ENCODE measurements at regions not wholly inside any gene's neighbourhood (a gene's known extent, or its start where the extent isn't known, plus 50 kb on each side); places are given as distances from the start of the nearest gene placed in this dataset.

DNA sequence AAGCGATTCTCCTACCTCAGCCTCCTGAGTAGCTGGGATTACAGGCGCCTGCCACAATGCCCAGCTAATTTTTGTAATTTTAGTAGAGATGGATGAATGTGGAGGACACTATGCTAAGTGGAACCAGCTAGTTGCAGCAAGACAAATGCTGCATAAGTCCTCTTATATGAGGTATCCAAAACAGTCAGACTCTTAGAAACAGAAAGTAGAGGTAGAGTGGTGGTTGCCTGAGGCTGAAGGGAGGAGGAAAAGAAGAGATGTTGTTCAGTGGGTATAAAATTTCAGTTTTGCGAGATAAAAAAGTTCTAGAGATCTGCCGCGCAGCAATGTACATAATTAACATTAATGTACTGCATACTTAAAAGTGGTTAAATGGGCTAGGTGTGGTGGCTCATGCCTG lies 145.3 kb upstream of the SPRED2 start:
- Histone ChIP-seq H3K27ac (replicated peaks) (no peak overlapping the region), H3K4me3 (replicated peaks; ENCODE audit: insufficient read depth, low read length) (no peak overlapping the region), H3K27me3 (ENCODE audit: insufficient read depth, poor library complexity, severe bottlenecking) (no peaks in the 10 kb centered on the region)
- DNase-seq (ENCODE audit: low read depth in 1 of 2, low spot score in 1 of 2), result no peak
- TF ChIP-seq REST (IDR thresholded peaks at IDR 0.05; ENCODE audit: insufficient replicate concordance, low read depth) (no peak), SPI1 (IDR thresholded peaks at IDR 0.05; ENCODE audit: borderline replicate concordance, low read depth) (no peak), POLR2AphosphoS5 (IDR thresholded peaks at IDR 0.05; ENCODE audit: low read depth) (no peak), CTCF (IDR thresholded peaks at IDR 0.05; ENCODE audit: insufficient read depth, low read length) (no peak), GABPA (IDR thresholded peaks at IDR 0.05; ENCODE audit: low read depth) (no peak)

DNA sequence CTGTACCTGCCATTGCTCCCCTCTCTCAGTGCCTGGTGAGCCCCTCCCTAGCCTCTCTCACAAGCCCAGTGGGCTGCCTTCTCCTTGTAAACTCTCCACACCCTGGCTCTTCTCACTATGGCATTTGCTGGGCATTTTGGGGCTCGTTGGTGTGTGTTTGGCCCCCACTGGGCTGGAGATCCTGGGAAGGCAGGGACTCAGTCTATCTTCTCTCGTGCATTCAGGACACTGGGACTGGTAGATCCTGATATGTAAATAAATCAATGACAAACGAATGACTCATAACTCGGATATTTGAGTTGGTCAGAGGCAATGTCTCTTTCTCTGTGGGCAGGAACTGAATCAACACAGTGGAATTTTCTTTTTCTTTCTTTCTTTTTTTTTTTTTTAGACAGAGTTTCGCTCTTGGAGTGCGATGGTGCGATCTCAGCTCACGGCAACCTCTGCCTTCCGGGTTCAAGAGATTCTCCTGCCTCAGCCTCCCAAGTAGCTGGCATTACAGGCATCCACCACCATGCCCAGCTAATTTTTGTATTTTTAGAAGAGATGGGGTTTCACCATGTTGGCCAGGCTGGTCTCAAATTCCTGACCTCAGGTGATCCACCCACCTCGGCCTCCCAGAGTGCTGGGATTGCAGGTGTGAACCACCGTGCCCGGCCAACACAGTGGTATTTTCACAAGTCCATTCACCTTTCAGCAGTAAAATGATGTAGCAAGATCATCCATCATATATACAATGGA lies 144.6 kb upstream of the SPRED2 start:
- Histone ChIP-seq H3K4me3 (replicated peaks; ENCODE audit: insufficient read depth, low read length) (no peak overlapping the region), H3K27me3 (ENCODE audit: insufficient read depth, poor library complexity, severe bottlenecking) (no peaks in the 10 kb centered on the region), H3K27ac (replicated peaks) (no peak overlapping the region)
- DNase-seq (ENCODE audit: low read depth in 1 of 2, low spot score in 1 of 2), result no peak
- TF ChIP-seq POLR2AphosphoS5 (IDR thresholded peaks at IDR 0.05; ENCODE audit: low read depth), result no peak
- no peak for TF ChIP-seq GABPA (IDR thresholded peaks at IDR 0.05; ENCODE audit: low read depth)
- TF ChIP-seq SPI1 (IDR thresholded peaks at IDR 0.05; ENCODE audit: borderline replicate concordance, low read depth), result no peak
- TF ChIP-seq REST (IDR thresholded peaks at IDR 0.05; ENCODE audit: insufficient replicate concordance, low read depth), result no peak
- TF ChIP-seq CTCF (IDR thresholded peaks at IDR 0.05; ENCODE audit: insufficient read depth, low read length), result no peak

- no peak for DNase-seq (ENCODE audit: low read depth in 1 of 2, low spot score in 1 of 2)
- Histone ChIP-seq H3K27me3 (ENCODE audit: insufficient read depth, poor library complexity, severe bottlenecking) (no peaks in the 10 kb centered on the region), H3K27ac (replicated peaks) (no peak overlapping the region), H3K4me3 (replicated peaks; ENCODE audit: insufficient read depth, low read length) (no peak overlapping the region)
- TF ChIP-seq GABPA (IDR thresholded peaks at IDR 0.05; ENCODE audit: low read depth), result no peak
- no peak for TF ChIP-seq SPI1 (IDR thresholded peaks at IDR 0.05; ENCODE audit: borderline replicate concordance, low read depth)
- TF ChIP-seq CTCF (IDR thresholded peaks at IDR 0.05; ENCODE audit: insufficient read depth, low read length), result no peak
- TF ChIP-seq REST (IDR thresholded peaks at IDR 0.05; ENCODE audit: insufficient replicate concordance, low read depth), result no peak
- no peak for TF ChIP-seq POLR2AphosphoS5 (IDR thresholded peaks at IDR 0.05; ENCODE audit: low read depth)
Observed at GRCh38 chr2:65576278-65576677, 143.9 kb upstream of the SPRED2 start.

Data from HL-60 (cell line).